ENCODE measurements at regions not wholly inside any gene's neighbourhood (a gene's known extent, or its start where the extent isn't known, plus 50 kb on each side); places are given as distances from the start of the nearest gene placed in this dataset.

DNA sequence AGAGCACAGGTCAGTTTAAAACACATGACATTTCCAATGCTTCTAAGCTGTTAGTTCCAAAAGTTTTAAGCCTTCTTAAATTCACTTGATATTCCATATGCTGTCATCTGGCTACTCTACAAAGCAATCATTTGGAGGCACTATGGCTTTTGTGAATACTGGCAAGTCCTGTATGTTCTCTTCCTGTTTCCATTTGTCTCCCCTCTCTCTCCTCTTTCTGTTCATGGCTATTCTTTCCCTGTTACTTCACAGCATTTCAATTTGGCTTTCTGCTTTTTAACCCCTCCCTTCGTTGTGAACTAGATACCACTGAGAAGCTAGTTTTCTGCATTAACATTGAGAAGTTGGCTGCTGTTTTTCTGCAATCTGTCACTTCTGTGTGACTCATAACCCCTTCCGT is 1337.2 kb upstream of the CELF4 start:
- TF ChIP-seq, protein P1, sequence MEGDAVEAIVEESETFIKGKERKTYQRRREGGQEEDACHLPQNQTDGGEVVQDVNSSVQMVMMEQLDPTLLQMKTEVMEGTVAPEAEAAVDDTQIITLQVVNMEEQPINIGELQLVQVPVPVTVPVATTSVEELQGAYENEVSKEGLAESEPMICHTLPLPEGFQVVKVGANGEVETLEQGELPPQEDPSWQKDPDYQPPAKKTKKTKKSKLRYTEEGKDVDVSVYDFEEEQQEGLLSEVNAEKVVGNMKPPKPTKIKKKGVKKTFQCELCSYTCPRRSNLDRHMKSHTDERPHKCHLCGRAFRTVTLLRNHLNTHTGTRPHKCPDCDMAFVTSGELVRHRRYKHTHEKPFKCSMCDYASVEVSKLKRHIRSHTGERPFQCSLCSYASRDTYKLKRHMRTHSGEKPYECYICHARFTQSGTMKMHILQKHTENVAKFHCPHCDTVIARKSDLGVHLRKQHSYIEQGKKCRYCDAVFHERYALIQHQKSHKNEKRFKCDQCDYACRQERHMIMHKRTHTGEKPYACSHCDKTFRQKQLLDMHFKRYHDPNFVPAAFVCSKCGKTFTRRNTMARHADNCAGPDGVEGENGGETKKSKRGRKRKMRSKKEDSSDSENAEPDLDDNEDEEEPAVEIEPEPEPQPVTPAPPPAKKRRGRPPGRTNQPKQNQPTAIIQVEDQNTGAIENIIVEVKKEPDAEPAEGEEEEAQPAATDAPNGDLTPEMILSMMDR (IDR thresholded peaks at IDR 0.05; ENCODE audit: extremely low read depth, insufficient read depth, missing control alignments): no peak
- no peak for DNase-seq (ENCODE audit: low spot score)
- in situ Hi-C loops (cut with MboI; ENCODE audit: low pct_unique_long_range_greater_than_20kb, low sequenced_read_pairs, unreplicated experiment): no loop called here

DNA sequence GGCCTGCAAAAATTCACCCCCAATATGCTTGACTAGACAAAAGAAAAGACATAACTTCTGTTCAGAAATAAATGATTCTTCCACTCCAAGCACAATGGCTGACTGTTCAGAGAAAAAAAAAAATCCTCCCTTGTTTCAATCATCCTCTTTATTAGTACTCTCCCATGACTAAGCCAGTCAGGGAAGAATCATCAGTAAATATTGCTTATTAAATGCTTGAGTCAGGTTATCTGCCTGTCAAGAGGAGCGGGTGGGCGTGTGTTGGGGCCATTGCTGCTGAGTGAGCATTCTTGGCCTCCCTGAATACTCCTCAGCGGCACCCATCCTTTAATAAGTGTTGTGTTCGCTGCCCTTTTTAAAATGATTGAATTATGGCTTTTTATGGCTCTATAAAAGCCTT is 1334.8 kb upstream of the CELF4 start:
- TF ChIP-seq, protein P1 (IDR thresholded peaks at IDR 0.05; ENCODE audit: extremely low read depth, insufficient read depth, missing control alignments): no peak
- no peak for DNase-seq (ENCODE audit: low spot score)
- in situ Hi-C loops (cut with MboI; ENCODE audit: low pct_unique_long_range_greater_than_20kb, low sequenced_read_pairs, unreplicated experiment): no loop called here

DNA sequence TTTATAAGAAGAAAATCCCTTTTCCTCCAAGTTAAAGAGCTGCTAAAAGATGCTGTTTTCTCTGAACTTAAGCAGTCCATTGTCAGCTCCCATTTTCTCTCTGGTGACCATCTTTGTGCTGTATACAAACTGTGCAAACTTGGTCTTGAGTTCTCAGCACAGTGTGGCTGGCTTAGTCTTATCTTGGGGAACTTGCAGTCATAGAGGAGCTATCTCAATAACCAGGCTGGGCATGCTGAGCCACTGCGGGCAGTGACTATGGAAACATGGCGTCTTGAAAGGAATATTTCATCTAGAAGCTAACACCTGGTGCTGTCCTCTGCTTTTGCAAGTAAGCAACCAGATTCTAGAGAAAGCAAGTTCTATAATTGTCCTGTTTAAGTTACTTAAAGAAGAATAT is 1334.4 kb upstream of the CELF4 start:
- in situ Hi-C loops (cut with MboI; ENCODE audit: low pct_unique_long_range_greater_than_20kb, low sequenced_read_pairs, unreplicated experiment): no loop called here
- no peak for DNase-seq (ENCODE audit: low spot score)
- TF ChIP-seq, protein P1 (IDR thresholded peaks at IDR 0.05; ENCODE audit: extremely low read depth, insufficient read depth, missing control alignments): no peak

DNA sequence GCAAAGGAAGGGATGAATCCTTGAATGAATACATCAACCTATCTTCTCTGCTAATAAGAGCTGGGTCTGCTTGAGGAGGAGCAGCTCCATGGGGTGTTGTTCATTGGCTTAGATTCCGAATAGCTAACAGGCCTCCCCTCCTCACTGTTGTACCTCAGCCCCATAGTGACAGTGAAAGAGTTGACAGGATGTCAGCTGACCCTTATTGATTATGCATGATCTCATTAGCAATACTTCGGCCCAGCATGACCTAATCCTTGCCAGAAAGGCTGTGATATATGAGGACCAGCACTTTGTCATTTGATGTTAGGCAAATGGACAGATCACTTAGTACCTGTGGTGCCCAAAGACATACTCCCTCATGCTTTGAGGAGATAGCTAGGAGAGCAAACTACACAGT is 1333.7 kb upstream of the CELF4 start:
- DNase-seq (ENCODE audit: low spot score): no peak
- TF ChIP-seq, protein P1 (IDR thresholded peaks at IDR 0.05; ENCODE audit: extremely low read depth, insufficient read depth, missing control alignments): no peak
- in situ Hi-C loops (cut with MboI; ENCODE audit: low pct_unique_long_range_greater_than_20kb, low sequenced_read_pairs, unreplicated experiment): no loop called here

DNA sequence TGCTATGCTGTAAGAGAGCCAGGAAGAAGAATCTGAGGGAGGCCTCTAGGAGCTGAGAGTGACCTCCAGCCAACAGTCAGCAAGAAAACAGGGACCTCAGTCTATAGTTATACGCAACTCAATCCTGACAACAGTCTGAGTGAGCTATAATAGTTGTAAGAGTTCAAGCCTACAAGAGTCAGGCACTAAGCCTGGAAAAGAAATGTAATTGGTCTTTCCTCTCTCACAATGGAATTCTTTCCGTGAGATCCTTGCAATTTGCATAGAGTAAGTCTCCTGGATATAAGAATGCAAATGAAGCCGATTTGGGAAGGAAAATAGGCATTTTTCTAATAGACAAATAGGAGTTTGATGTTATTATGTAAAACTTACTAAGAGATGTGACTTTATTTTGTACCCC is 1332.6 kb upstream of the CELF4 start:
- in situ Hi-C loops (cut with MboI; ENCODE audit: low pct_unique_long_range_greater_than_20kb, low sequenced_read_pairs, unreplicated experiment): no loop called here
- DNase-seq (ENCODE audit: low spot score): no peak
- TF ChIP-seq, protein P1 (IDR thresholded peaks at IDR 0.05; ENCODE audit: extremely low read depth, insufficient read depth, missing control alignments): no peak

DNA sequence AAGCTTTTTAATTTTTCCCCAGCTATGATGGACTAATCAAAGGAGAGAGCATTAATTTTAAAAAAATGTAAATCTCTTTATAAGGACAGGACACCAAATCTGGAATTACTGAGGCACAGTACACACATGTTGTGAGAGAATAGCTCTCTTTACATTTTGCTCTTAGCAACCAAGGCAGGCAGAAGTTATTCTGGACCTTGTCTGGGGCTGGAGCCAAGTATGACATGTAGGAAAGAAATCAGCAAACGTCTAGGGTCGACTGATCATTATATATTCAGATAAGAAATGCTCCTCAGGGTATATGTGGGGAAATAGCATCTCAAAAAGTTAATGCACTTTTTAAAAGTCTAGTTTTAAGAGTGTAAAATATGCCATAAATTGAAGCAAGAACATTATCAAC is 1330.0 kb upstream of the CELF4 start:
- no peak for DNase-seq (ENCODE audit: low spot score)
- TF ChIP-seq, protein P1 (IDR thresholded peaks at IDR 0.05; ENCODE audit: extremely low read depth, insufficient read depth, missing control alignments): no peak
- in situ Hi-C loops (cut with MboI; ENCODE audit: low pct_unique_long_range_greater_than_20kb, low sequenced_read_pairs, unreplicated experiment): no loop called here

DNA sequence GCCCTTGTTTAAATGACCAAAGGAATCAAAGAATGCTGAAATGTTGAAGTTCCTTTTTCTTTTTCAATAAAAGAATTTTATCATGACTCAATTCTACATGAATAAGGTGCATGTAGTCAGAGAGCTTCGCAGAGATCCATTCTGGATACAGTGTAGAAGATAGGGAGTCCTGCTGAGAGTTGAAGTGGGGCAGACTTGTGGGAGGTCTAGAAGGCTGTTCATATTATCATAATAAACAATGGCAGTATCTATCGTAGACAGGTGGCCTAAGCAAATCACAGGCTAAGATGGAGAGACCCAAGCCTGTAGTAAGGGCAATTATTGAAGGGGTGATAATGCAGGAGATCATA is 1322.0 kb upstream of the CELF4 start:
- in situ Hi-C loops (cut with MboI; ENCODE audit: low pct_unique_long_range_greater_than_20kb, low sequenced_read_pairs, unreplicated experiment): no loop called here
- no peak for DNase-seq (ENCODE audit: low spot score)
- TF ChIP-seq, protein P1 (IDR thresholded peaks at IDR 0.05; ENCODE audit: extremely low read depth, insufficient read depth, missing control alignments): no peak
